SU-DHL-6 (cell line): ENCODE measurements at regions not wholly inside any gene's neighbourhood (a gene's known extent, or its start where the extent isn't known, plus 50 kb on each side); places are given as distances from the start of the nearest gene placed in this dataset.

Experiments used
- EZH2phosphoT487 ChIP-seq: fragments of 200-600 bp; sonication (generic), shearing (Covaris generic); conservative IDR thresholded peaks from 2 replicates; pipeline ENCODE4 v1.6.1; 2018; ENCODE audit warnings: mild to moderate bottlenecking, antibody characterized with exemption, low read length, moderate library complexity, mixed read lengths
- TF ChIP-seq, protein P1 (sequence below): fragments of 200-600 bp; sonication (generic); IDR thresholded peaks from one replicate; pipeline ENCODE4 v1.5.1; 2017; ENCODE audit warnings: antibody characterized with exemption, mild to moderate bottlenecking, low read length, moderate library complexity; ENCODE audit not compliant: insufficient read depth, poor library complexity, severe bottlenecking

DNA sequence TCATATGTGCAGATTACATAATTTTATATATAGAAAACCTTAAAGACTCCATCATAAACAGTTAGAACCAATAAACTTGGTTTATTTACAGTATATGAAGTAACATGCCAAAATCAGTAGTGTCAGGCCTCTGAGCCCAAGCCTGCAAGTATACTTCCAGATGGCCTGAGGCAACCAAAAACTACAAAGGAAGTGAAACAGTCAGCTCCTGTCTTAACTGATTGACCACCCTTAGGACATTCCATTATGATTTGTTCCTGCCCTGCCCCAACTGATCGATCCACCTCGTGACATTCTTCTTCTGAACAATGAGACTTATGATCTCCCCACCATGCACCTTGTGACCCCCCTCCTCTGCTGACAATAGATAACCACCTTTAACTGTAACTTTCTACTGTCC lies 630.3 kb downstream of the AMY1C start:
- TF ChIP-seq, protein P1, sequence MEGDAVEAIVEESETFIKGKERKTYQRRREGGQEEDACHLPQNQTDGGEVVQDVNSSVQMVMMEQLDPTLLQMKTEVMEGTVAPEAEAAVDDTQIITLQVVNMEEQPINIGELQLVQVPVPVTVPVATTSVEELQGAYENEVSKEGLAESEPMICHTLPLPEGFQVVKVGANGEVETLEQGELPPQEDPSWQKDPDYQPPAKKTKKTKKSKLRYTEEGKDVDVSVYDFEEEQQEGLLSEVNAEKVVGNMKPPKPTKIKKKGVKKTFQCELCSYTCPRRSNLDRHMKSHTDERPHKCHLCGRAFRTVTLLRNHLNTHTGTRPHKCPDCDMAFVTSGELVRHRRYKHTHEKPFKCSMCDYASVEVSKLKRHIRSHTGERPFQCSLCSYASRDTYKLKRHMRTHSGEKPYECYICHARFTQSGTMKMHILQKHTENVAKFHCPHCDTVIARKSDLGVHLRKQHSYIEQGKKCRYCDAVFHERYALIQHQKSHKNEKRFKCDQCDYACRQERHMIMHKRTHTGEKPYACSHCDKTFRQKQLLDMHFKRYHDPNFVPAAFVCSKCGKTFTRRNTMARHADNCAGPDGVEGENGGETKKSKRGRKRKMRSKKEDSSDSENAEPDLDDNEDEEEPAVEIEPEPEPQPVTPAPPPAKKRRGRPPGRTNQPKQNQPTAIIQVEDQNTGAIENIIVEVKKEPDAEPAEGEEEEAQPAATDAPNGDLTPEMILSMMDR = no peak
- TF ChIP-seq EZH2phosphoT487 = no peak
